Chondrocyte (in vitro differentiated cells): ENCODE measurements at regions not wholly inside any gene's neighbourhood (a gene's known extent, or its start where the extent isn't known, plus 50 kb on each side); places are given as distances from the start of the nearest gene placed in this dataset.

ENCODE experiments used
- DNase-seq: peaks from one replicate; pipeline ENCODE4 v3.0.0; 2021; ENCODE audit warnings: mixed read lengths, low spot score
- H3K27ac Mint-ChIP-seq: one replicate; pipeline ENCODE4 v1.8.0; 2021; ENCODE audit warnings: mild to moderate bottlenecking, moderate library complexity, mixed read lengths; ENCODE audit not compliant: unreplicated experiment
- H3K27me3 Mint-ChIP-seq: 2 replicates; pipeline ENCODE4 v1.8.0; 2021; ENCODE audit warnings: low read depth, mixed read lengths
- H3K36me3 Mint-ChIP-seq: 2 replicates; pipeline ENCODE4 v1.8.0; 2021; ENCODE audit warnings: low read depth, mixed read lengths
- H3K4me1 Mint-ChIP-seq: 2 replicates; pipeline ENCODE4 v1.8.0; 2021; ENCODE audit warnings: low read depth, mild to moderate bottlenecking, mixed read lengths
- H3K4me3 Mint-ChIP-seq: one replicate; pipeline ENCODE4 v1.8.0; 2021; ENCODE audit warnings: mild to moderate bottlenecking, moderate library complexity, mixed read lengths; ENCODE audit not compliant: unreplicated experiment
- H3K9me3 Mint-ChIP-seq: 2 replicates; pipeline ENCODE4 v1.8.0; 2021; ENCODE audit warnings: low read depth, mixed read lengths
- CTCF ChIP-seq: fragments of 200-600 bp; sonication (generic); IDR thresholded peaks from 2 replicates; pipeline ENCODE4 v1.5.0; 2021; ENCODE audit warnings: antibody characterized with exemption, mild to moderate bottlenecking, moderate library complexity

- Mint-ChIP-seq H3K4me3 (no peak overlapping the region), H3K27me3 (no peaks in the 10 kb centered on the region), H3K27ac (no peak overlapping the region), H3K36me3 (peaks cover 3% of the 10 kb centered on the region), H3K9me3 (peaks cover 11% of the 10 kb centered on the region), H3K4me1 (no peaks in the 10 kb centered on the region)
- TF ChIP-seq CTCF, result no peak
- DNase-seq, result no peak
Measured at GRCh38 chr12:42846782-42847181, 257.2 kb upstream of the PRICKLE1 start.

- Mint-ChIP-seq H3K27ac (no peak overlapping the region), H3K27me3 (no peaks in the 10 kb centered on the region), H3K4me1 (no peaks in the 10 kb centered on the region), H3K36me3 (peaks cover 4% of the 10 kb centered on the region), H3K4me3 (no peak overlapping the region), H3K9me3 (peaks cover 27% of the 10 kb centered on the region)
- no peak for TF ChIP-seq CTCF
- DNase-seq, result no peak
Measured at GRCh38 chr12:42834062-42834461, 244.5 kb upstream of the PRICKLE1 start.

- TF ChIP-seq CTCF, result no peak
- Mint-ChIP-seq H3K36me3 (peaks cover 5% of the 10 kb centered on the region), H3K9me3 (peaks cover 11% of the 10 kb centered on the region), H3K4me3 (no peak overlapping the region), H3K27ac (no peak overlapping the region), H3K4me1 (no peaks in the 10 kb centered on the region), H3K27me3 (no peaks in the 10 kb centered on the region)
- DNase-seq, result no peak
Measured at GRCh38 chr12:42828836-42829235, 239.3 kb upstream of the PRICKLE1 start.

DNA sequence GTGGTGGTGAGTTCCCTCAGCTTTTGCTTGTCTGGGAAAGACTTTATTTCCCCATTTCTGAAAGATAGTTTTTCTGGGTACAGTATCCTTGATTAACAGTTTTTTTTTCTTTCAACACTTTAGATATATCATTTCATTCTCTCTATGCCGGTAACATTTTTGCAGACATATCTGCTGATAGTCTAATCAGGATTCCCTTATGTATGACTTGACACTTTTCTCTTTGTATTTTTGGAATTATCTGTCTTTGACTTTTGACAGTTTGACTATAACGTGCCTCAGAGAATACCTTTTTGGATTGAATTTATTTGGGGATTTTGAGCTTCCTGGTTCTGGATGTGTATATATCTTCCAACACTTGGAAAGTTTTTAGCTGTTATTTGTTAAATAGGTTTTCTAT, 234.8 kb upstream of the PRICKLE1 start:
- H3K4me1 Mint-ChIP-seq, result no peaks in the 10 kb centered on the region
- H3K27me3 Mint-ChIP-seq, result no peaks in the 10 kb centered on the region
- TF ChIP-seq CTCF, result no peak
- no peak for DNase-seq
- H3K4me3 Mint-ChIP-seq, result no peak overlapping the region
- H3K36me3 Mint-ChIP-seq, result peaks cover 6% of the 10 kb centered on the region
- no peak overlapping the region for H3K27ac Mint-ChIP-seq
- peaks cover 10% of the 10 kb centered on the region for H3K9me3 Mint-ChIP-seq

- no peaks in the 10 kb centered on the region for H3K27me3 Mint-ChIP-seq
- H3K27ac Mint-ChIP-seq, result no peak overlapping the region
- H3K9me3 Mint-ChIP-seq, result peaks cover 10% of the 10 kb centered on the region
- no peak for DNase-seq
- TF ChIP-seq CTCF, result no peak
- H3K4me3 Mint-ChIP-seq, result no peak overlapping the region
- H3K4me1 Mint-ChIP-seq, result no peaks in the 10 kb centered on the region
- H3K36me3 Mint-ChIP-seq, result peaks cover 6% of the 10 kb centered on the region
Measured at GRCh38 chr12:42823679-42824078, 234.1 kb upstream of the PRICKLE1 start.
